ENCODE measurements at regions not wholly inside any gene's neighbourhood (a gene's known extent, or its start where the extent isn't known, plus 50 kb on each side); places are given as distances from the start of the nearest gene placed in this dataset.
"Not testable (repeated sequence)": the region's sequence is repeated elsewhere in the genome, so short reads cannot be mapped to it uniquely, and the experiment has no call there.

GRCh38 chr1:73491621-73492020 lies 706.4 kb downstream of the LRRIQ3 start:
- peak; percentile 23 for FAIRE-seq
- no peaks in the 10 kb centered on the region for H3K27me3 ChIP-seq (ENCODE audit: control insufficient read depth, insufficient read depth, low read length)
- H3K36me3 ChIP-seq (ENCODE audit: control insufficient read depth, insufficient read depth, low read length) = no peaks in the 10 kb centered on the region
- H3K4me3 ChIP-seq (ENCODE audit: low read depth, low read length) = no peak overlapping the region
- TF ChIP-seq, protein P1, sequence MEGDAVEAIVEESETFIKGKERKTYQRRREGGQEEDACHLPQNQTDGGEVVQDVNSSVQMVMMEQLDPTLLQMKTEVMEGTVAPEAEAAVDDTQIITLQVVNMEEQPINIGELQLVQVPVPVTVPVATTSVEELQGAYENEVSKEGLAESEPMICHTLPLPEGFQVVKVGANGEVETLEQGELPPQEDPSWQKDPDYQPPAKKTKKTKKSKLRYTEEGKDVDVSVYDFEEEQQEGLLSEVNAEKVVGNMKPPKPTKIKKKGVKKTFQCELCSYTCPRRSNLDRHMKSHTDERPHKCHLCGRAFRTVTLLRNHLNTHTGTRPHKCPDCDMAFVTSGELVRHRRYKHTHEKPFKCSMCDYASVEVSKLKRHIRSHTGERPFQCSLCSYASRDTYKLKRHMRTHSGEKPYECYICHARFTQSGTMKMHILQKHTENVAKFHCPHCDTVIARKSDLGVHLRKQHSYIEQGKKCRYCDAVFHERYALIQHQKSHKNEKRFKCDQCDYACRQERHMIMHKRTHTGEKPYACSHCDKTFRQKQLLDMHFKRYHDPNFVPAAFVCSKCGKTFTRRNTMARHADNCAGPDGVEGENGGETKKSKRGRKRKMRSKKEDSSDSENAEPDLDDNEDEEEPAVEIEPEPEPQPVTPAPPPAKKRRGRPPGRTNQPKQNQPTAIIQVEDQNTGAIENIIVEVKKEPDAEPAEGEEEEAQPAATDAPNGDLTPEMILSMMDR (IDR thresholded peaks at IDR 0.05; ENCODE audit: insufficient read depth, low read length, severe bottlenecking) = no peak
- DNase-seq (ENCODE audit: low read depth) = no peak

DNA sequence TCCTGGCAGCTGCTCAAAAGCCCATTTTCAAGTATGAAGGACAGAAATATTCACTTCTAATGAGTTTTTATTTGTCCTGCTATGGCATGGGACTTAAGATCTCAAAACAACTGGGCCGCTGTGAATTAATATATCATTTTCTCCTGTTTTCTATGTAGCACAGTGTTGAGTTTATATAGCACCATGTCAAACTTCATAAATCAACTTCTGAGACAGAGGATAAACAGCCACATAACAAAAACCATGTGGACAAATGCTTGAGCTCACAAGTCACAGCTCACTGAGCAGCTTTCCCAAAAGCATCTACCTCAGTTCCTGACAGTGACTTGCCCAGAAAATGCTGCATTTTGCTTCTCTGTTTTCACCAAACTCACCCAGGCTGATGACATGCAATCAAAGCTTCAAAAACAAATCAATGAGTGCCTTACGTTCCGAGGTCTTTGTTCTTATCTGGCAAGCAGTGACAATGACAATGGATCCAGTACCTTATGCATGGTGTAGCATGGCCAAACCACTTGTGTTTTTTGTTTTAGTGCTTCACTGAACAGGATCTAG lies 722.6 kb downstream of the LRRIQ3 start:
- DNase-seq (ENCODE audit: low read depth) (no peak), FAIRE-seq (no peak)
- TF ChIP-seq, protein P1 (IDR thresholded peaks at IDR 0.05; ENCODE audit: insufficient read depth, low read length, severe bottlenecking) = no peak
- H3K27me3 ChIP-seq (ENCODE audit: control insufficient read depth, insufficient read depth, low read length) = no peaks in the 10 kb centered on the region
- H3K36me3 ChIP-seq (ENCODE audit: control insufficient read depth, insufficient read depth, low read length) = no peaks in the 10 kb centered on the region
- H3K4me3 ChIP-seq (ENCODE audit: low read depth, low read length) = no peak overlapping the region

GRCh38 chr1:73472810-73473209 lies 725.2 kb downstream of the LRRIQ3 start:
- TF ChIP-seq, protein P1 (IDR thresholded peaks at IDR 0.05; ENCODE audit: insufficient read depth, low read length, severe bottlenecking) = no peak
- Histone ChIP-seq H3K4me3 (ENCODE audit: low read depth, low read length) (no peak overlapping the region), H3K36me3 (ENCODE audit: control insufficient read depth, insufficient read depth, low read length) (no peaks in the 10 kb centered on the region), H3K27me3 (ENCODE audit: control insufficient read depth, insufficient read depth, low read length) (no peaks in the 10 kb centered on the region)
- peak; percentile 47 for FAIRE-seq
- no peak for DNase-seq (ENCODE audit: low read depth)

- no peaks in the 10 kb centered on the region for H3K27me3 ChIP-seq (ENCODE audit: control insufficient read depth, insufficient read depth, low read length)
- TF ChIP-seq, protein P1 (IDR thresholded peaks at IDR 0.05; ENCODE audit: insufficient read depth, low read length, severe bottlenecking) = no peak
- no peak for DNase-seq (ENCODE audit: low read depth)
- no peak for FAIRE-seq
- H3K4me3 ChIP-seq (ENCODE audit: low read depth, low read length) = no peak overlapping the region
- H3K36me3 ChIP-seq (ENCODE audit: control insufficient read depth, insufficient read depth, low read length) = no peaks in the 10 kb centered on the region
Measured at GRCh38 chr1:73467731-73468130, 730.2 kb downstream of the LRRIQ3 start.

DNA sequence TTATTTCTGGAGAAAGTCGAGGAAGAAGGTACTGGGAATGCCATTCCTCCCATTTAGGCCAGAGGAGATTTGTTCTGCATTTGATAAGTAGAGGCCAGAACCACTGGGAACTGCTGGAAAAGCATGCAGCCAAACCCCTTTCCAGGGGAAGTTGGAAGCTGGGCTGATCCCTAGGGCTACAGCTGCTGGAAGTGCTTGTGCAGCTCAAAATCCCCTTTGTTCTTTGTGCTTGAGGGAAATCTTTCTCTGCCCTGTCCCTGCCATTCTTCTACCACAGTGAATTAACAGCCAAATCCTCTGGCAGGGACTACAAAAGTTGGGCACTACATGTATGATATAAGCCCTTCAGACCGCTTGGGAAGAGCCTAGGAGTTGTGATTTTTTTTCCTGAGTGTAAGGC lies 734.1 kb downstream of the LRRIQ3 start:
- H3K4me3 ChIP-seq (ENCODE audit: low read depth, low read length) = no peak overlapping the region
- H3K27me3 ChIP-seq (ENCODE audit: control insufficient read depth, insufficient read depth, low read length) = no peaks in the 10 kb centered on the region
- TF ChIP-seq, protein P1 (IDR thresholded peaks at IDR 0.05; ENCODE audit: insufficient read depth, low read length, severe bottlenecking) = no peak
- FAIRE-seq (no peak), DNase-seq (ENCODE audit: low read depth) (no peak)
- no peaks in the 10 kb centered on the region for H3K36me3 ChIP-seq (ENCODE audit: control insufficient read depth, insufficient read depth, low read length)

DNA sequence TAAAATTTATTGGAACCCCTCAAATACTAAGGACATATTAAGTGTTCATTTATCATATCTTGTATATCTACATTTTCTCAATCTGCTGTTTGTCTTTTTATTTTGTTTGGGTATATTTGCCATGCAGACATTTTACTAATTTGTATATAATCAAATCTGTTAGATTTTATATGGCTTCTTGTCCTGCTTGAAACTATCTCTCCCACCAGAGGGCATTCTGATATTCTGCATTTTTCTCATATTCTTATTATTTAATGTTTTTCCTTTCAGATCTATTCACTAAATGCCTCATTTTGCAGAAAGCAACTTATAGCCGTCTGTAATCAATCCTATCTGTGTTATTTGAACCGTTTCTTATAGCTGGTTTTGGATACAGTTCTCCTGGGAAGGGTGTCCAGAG lies 745.5 kb downstream of the LRRIQ3 start:
- TF ChIP-seq, protein P1 (IDR thresholded peaks at IDR 0.05; ENCODE audit: insufficient read depth, low read length, severe bottlenecking) = no peak
- no peak for FAIRE-seq
- peak; percentile 1 for DNase-seq (ENCODE audit: low read depth)

GRCh38 chr1:73450668-73451067 lies 747.3 kb downstream of the LRRIQ3 start:
- not testable (repeated sequence) for DNase-seq (ENCODE audit: low read depth); FAIRE-seq; H3K4me3 ChIP-seq (ENCODE audit: low read depth, low read length)

More for the DNA sequence above, 745.5 kb downstream of the LRRIQ3 start:
- H3K36me3 ChIP-seq (ENCODE audit: control insufficient read depth, insufficient read depth, low read length) = no peaks in the 10 kb centered on the region
- no peak overlapping the region for H3K4me3 ChIP-seq (ENCODE audit: low read depth, low read length)
- no peaks in the 10 kb centered on the region for H3K27me3 ChIP-seq (ENCODE audit: control insufficient read depth, insufficient read depth, low read length)

More at GRCh38 chr1:73450668-73451067, 747.3 kb downstream of the LRRIQ3 start:
- H3K36me3 ChIP-seq (ENCODE audit: control insufficient read depth, insufficient read depth, low read length); H3K27me3 ChIP-seq (ENCODE audit: control insufficient read depth, insufficient read depth, low read length): not testable (repeated sequence)
